Mammary epithelial cell (primary cell): ENCODE measurements at regions not wholly inside any gene's neighbourhood (a gene's known extent, or its start where the extent isn't known, plus 50 kb on each side); places are given as distances from the start of the nearest gene placed in this dataset.

Experiments used
- EZH2 ChIP-seq: IDR thresholded peaks from 2 replicates; pipeline ENCODE4 v1.6.1; 2012; ENCODE audit warnings: low read length, inconsistent platforms, borderline replicate concordance
- TF ChIP-seq, protein P1 (sequence below), 2 donors: IDR thresholded peaks in 1 of 2; conservative IDR thresholded peaks in 1 of 2; 2 replicates each; pipeline ENCODE4 v1.5.1; 2011 to 2012; ENCODE audit warnings: inconsistent platforms in 2 of 2, low read length in 2 of 2, mild to moderate bottlenecking in 2 of 2, control low read depth in 1 of 2, low read depth in 1 of 2; ENCODE audit not compliant: insufficient read depth in 1 of 2; ENCODE audit errors: extremely low read depth in 1 of 2

DNA sequence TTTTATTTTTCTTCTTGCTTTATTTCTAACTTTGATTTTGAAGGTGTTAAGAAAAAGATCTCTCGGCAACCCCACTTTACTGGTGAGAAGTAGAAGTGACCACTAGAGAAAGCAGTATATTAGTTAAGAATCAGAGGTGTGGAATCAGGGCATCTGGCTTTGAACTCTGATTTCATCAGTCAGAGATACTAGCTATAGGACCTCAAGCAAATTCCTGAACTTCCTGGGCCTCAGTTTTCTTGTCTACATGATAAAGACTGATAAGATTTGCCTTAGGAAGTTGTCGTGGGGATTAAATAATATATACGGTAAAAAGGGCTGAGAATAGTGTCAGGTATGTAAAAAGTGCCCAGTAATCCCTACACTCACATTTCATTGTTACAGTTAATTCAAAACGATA is 440.3 kb upstream of the CRIM1 start:
- TF ChIP-seq, protein P1, sequence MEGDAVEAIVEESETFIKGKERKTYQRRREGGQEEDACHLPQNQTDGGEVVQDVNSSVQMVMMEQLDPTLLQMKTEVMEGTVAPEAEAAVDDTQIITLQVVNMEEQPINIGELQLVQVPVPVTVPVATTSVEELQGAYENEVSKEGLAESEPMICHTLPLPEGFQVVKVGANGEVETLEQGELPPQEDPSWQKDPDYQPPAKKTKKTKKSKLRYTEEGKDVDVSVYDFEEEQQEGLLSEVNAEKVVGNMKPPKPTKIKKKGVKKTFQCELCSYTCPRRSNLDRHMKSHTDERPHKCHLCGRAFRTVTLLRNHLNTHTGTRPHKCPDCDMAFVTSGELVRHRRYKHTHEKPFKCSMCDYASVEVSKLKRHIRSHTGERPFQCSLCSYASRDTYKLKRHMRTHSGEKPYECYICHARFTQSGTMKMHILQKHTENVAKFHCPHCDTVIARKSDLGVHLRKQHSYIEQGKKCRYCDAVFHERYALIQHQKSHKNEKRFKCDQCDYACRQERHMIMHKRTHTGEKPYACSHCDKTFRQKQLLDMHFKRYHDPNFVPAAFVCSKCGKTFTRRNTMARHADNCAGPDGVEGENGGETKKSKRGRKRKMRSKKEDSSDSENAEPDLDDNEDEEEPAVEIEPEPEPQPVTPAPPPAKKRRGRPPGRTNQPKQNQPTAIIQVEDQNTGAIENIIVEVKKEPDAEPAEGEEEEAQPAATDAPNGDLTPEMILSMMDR (conservative IDR thresholded peaks at IDR 0.05 in 1 of 2, IDR thresholded peaks at IDR 0.05 in 1 of 2; ENCODE audit: extremely low read depth in 1 of 2, insufficient read depth in 1 of 2, low read depth in 1 of 2, low read length in 2 of 2): no peak
- no peak for TF ChIP-seq EZH2
